GM21447 (cell line): ENCODE measurements at regions not wholly inside any gene's neighbourhood (a gene's known extent, or its start where the extent isn't known, plus 50 kb on each side); places are given as distances from the start of the nearest gene placed in this dataset.
"Not testable (repeated sequence)": the region's sequence is repeated elsewhere in the genome, so short reads cannot be mapped to it uniquely, and the experiment has no call there.

ENCODE experiments used
- ATAC-seq: cut with Tn5 transposase; IDR thresholded peaks from one replicate; pipeline ENCODE4 v1.9.1; 2021; ENCODE audit not compliant: unreplicated experiment

- no peak for ATAC-seq
Measured at GRCh38 chr15:35914573-35914972, 368.6 kb upstream of the DPH6 start.

GRCh38 chr15:35921046-35921445 is 375.1 kb upstream of the DPH6 start:
- ATAC-seq = no peak

GRCh38 chr15:35925275-35926006 is 379.5 kb upstream of the DPH6 start:
- no peak for ATAC-seq

- ATAC-seq = no peak
Measured at GRCh38 chr15:35926007-35926380, 380.0 kb upstream of the DPH6 start.

- ATAC-seq = no peak
Measured at GRCh38 chr15:35928847-35929246, 382.9 kb upstream of the DPH6 start.

- ATAC-seq = peak; percentile 63
Measured at GRCh38 chr15:35929740-35930444, 383.9 kb upstream of the DPH6 start.

- no peak for ATAC-seq
Measured at GRCh38 chr15:35931799-35932341, 385.9 kb upstream of the DPH6 start.

GRCh38 chr15:35932531-35932930 is 386.6 kb upstream of the DPH6 start:
- no peak for ATAC-seq

- ATAC-seq = no peak
Measured at GRCh38 chr15:35933531-35933930, 387.6 kb upstream of the DPH6 start.

- ATAC-seq = no peak
Measured at GRCh38 chr15:35934383-35935049, 388.6 kb upstream of the DPH6 start.

- ATAC-seq = no peak
Measured at GRCh38 chr15:35936284-35936683, 390.3 kb upstream of the DPH6 start.

- ATAC-seq = no peak
Measured at GRCh38 chr15:35937380-35937779, 391.4 kb upstream of the DPH6 start.

GRCh38 chr15:35944945-35945585 is 399.1 kb upstream of the DPH6 start:
- no peak for ATAC-seq

- ATAC-seq = no peak
Measured at GRCh38 chr15:35953424-35953823, 407.5 kb upstream of the DPH6 start.

GRCh38 chr15:35956056-35956455 is 410.1 kb upstream of the DPH6 start:
- ATAC-seq = no peak

- ATAC-seq = no peak
Measured at GRCh38 chr15:35958021-35958420, 412.1 kb upstream of the DPH6 start.

- ATAC-seq = no peak
Measured at GRCh38 chr15:35958975-35959374, 413.0 kb upstream of the DPH6 start.

- no peak for ATAC-seq
Measured at GRCh38 chr15:35963326-35963725, 417.4 kb upstream of the DPH6 start.

GRCh38 chr15:35966781-35967180 is 420.8 kb upstream of the DPH6 start:
- ATAC-seq = no peak

- ATAC-seq = not testable (repeated sequence)
Measured at GRCh38 chr15:35967968-35968367, 422.0 kb upstream of the DPH6 start.

GRCh38 chr15:35973029-35973428 is 427.1 kb upstream of the DPH6 start:
- ATAC-seq = no peak
